Fibroblast of mammary gland (primary cell): ENCODE measurements at regions not wholly inside any gene's neighbourhood (a gene's known extent, or its start where the extent isn't known, plus 50 kb on each side); places are given as distances from the start of the nearest gene placed in this dataset.

Source experiments
- DNase-seq: peaks from one replicate; pipeline ENCODE4 v3.0.0-alpha.2; 2010; ENCODE audit warnings: low read depth
- H3K4me3 ChIP-seq: 2 replicates; pipeline ENCODE4 v1.5.1; 2011; ENCODE audit warnings: low read depth, mild to moderate bottlenecking, low read length, moderate library complexity; ENCODE audit not compliant: control insufficient read depth
- TF ChIP-seq, protein P1 (sequence below): conservative IDR thresholded peaks from 2 replicates; pipeline ENCODE4 v1.5.1; 2011; ENCODE audit warnings: low read depth, low read length, inconsistent platforms; ENCODE audit not compliant: control insufficient read depth, insufficient read depth

- DNase-seq = no peak
- H3K4me3 ChIP-seq = no peak overlapping the region
- TF ChIP-seq, protein P1, sequence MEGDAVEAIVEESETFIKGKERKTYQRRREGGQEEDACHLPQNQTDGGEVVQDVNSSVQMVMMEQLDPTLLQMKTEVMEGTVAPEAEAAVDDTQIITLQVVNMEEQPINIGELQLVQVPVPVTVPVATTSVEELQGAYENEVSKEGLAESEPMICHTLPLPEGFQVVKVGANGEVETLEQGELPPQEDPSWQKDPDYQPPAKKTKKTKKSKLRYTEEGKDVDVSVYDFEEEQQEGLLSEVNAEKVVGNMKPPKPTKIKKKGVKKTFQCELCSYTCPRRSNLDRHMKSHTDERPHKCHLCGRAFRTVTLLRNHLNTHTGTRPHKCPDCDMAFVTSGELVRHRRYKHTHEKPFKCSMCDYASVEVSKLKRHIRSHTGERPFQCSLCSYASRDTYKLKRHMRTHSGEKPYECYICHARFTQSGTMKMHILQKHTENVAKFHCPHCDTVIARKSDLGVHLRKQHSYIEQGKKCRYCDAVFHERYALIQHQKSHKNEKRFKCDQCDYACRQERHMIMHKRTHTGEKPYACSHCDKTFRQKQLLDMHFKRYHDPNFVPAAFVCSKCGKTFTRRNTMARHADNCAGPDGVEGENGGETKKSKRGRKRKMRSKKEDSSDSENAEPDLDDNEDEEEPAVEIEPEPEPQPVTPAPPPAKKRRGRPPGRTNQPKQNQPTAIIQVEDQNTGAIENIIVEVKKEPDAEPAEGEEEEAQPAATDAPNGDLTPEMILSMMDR = no peak
Measured at GRCh38 chr9:103821115-103821514, 273.0 kb upstream of the SMC2 start.

DNA sequence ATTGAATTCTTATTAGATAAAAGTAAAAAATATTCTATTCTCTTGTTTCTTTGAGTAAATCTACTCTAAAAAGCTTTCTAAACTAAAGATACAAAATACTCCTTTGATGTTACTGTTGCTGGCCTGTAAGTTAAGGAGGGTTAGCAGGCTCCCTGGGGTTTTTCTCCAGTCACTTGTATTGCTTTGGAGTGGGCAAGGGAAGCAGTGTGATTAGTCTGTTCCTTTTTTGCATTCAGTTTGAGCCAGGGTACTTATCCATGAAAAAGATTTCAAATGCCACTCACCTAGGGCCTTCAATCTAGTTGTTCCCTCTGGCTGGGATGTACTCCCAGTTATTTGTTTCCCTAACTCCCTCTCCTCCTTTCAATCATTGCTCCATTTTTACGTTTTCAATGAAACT is 256.2 kb upstream of the SMC2 start:
- DNase-seq = no peak
- H3K4me3 ChIP-seq = no peak overlapping the region
- TF ChIP-seq, protein P1 = no peak

DNA sequence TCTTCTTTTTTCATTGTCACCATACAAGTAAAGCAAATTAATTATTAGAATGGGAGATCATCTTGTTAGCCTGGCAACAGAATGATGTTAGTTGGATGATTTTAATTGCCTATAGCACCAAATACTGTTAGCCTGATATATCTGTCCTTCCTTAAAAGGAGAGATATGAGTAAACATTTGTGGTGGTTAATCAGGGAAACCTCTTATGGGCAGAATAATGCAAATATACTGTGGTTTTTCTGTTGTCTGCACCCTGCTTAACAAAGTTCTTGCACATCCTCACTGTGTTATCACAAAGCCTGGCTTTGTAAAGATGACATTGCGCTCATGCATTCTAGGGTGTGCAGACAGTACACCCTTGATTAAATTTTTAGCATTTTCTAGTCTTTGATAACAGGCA is 254.9 kb upstream of the SMC2 start:
- DNase-seq = no peak
- no peak overlapping the region for H3K4me3 ChIP-seq
- TF ChIP-seq, protein P1 = no peak

DNA sequence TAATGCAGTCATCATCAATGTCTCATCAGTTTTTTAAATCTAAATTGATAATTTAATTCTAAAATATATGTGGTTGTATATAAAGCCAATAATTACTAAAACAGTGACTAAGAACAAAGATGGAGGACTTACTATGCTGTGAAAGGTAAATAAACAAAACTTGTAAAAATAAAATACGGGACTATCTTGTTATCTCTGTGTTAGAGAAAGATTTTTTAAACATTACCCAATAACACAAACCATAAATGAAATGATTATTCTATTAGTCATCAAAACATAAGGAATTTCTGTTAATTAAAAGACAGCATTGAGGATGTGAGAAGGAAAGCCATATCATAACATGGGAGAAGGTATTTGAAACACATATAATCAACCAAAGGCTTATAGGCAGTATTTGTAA is 226.2 kb upstream of the SMC2 start:
- peak; percentile 0 for DNase-seq
- H3K4me3 ChIP-seq = no peak overlapping the region
- TF ChIP-seq, protein P1 = no peak

DNA sequence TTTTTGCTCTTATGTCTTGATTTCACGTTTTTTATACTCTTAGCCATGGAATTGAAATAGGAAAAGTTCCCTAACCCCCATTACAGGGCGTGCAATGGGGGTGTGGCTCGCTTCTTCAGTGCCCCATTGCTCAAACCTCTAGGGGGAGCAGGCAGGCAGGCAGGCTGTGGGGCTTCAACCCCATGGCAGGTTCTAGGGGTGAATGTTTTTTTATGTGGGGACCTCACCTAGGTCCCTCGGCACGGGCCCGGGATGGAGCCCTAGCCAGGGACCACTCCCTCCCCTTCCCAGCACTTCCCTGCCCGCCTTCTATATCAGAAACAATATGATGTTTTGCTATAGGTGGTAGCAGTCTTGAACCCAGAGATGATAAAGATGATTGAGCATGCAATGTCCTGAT is 221.3 kb upstream of the SMC2 start:
- no peak for DNase-seq
- TF ChIP-seq, protein P1 = no peak
- no peak overlapping the region for H3K4me3 ChIP-seq

GRCh38 chr9:103881419-103881818 is 212.7 kb upstream of the SMC2 start:
- TF ChIP-seq, protein P1 = no peak
- DNase-seq = no peak
- no peak overlapping the region for H3K4me3 ChIP-seq

- TF ChIP-seq, protein P1 = no peak
- no peak overlapping the region for H3K4me3 ChIP-seq
- no peak for DNase-seq
Measured at GRCh38 chr9:103889989-103890388, 204.1 kb upstream of the SMC2 start.
